SK-N-SH treated with all-trans-retinoic acid at 6 μM for 48 hours (cell line): ENCODE measurements at regions not wholly inside any gene's neighbourhood (a gene's known extent, or its start where the extent isn't known, plus 50 kb on each side); places are given as distances from the start of the nearest gene placed in this dataset.

ENCODE experiments used
- CREB5 ChIP-seq: fragments of 250-450 bp; sonication (Bioruptor Pico); IDR thresholded peaks from 2 replicates; pipeline ENCODE4 v1.5.1; 2020; ENCODE audit warnings: low read depth, mild to moderate bottlenecking, moderate library complexity
- CSDC2 ChIP-seq: fragments of 250-450 bp; sonication (Bioruptor Pico); IDR thresholded peaks from 2 replicates; pipeline ENCODE4 v1.5.0; 2020; ENCODE audit warnings: mild to moderate bottlenecking, moderate library complexity
- OSR1 ChIP-seq: fragments of 250-450 bp; sonication (Bioruptor Pico); IDR thresholded peaks from 2 replicates; pipeline ENCODE4 v1.8.0; 2022; ENCODE audit warnings: moderate library complexity, mild to moderate bottlenecking, inconsistent platforms
- PATZ1 ChIP-seq: fragments of 250-450 bp; sonication (Bioruptor Pico); IDR thresholded peaks from 2 replicates; pipeline ENCODE4 v1.8.0; 2020; ENCODE audit warnings: mild to moderate bottlenecking, moderate library complexity, borderline replicate concordance
- POU6F1 ChIP-seq: fragments of 250-450 bp; sonication (Bioruptor Pico); IDR thresholded peaks from 2 replicates; pipeline ENCODE4 v1.8.0; 2021; ENCODE audit warnings: low read depth, mild to moderate bottlenecking, moderate library complexity, borderline replicate concordance

GRCh38 chr7:131692131-131692960, 135.9 kb upstream of the PODXL start:
- TF ChIP-seq POU6F1 (CRISPR knock-in tag) (no peak), PATZ1 (CRISPR knock-in tag) (no peak), CSDC2 (CRISPR knock-in tag) (no peak), CREB5 (CRISPR knock-in tag) (no peak), OSR1 (no peak)
